RWPE1 (cell line): ENCODE measurements at regions not wholly inside any gene's neighbourhood (a gene's known extent, or its start where the extent isn't known, plus 50 kb on each side); places are given as distances from the start of the nearest gene placed in this dataset.

Source experiments
- CTCF ChIA-PET: fragments of 350-600 bp; sonication (Branson Sonifier 250); formaldehyde crosslinking; extraction: SDS; loops from one replicate; lab custom pipeline; 2021; lab: Yijun Ruan, JAX
- POLR2A ChIA-PET: fragments of 400-600 bp; formaldehyde crosslinking; extraction: SDS; loops from one replicate; lab custom pipeline; 2020; ENCODE audit warnings: antibody characterized with exemption; ENCODE audit not compliant: low non-redundant PET; lab: Yijun Ruan, JAX
- DNase-seq: peaks from one replicate; pipeline ENCODE4 v3.0.0; 2012; ENCODE audit warnings: low spot score
- H3K27ac ChIP-seq: fragments of 450-650 bp; 2 replicates; pipeline ENCODE4 v1.5.1; 2017
- TF ChIP-seq, protein P1 (sequence below): fragments of 450-650 bp; conservative IDR thresholded peaks from 2 replicates; pipeline ENCODE4 v1.5.1; 2017; ENCODE audit warnings: low read depth, mild to moderate bottlenecking

DNA sequence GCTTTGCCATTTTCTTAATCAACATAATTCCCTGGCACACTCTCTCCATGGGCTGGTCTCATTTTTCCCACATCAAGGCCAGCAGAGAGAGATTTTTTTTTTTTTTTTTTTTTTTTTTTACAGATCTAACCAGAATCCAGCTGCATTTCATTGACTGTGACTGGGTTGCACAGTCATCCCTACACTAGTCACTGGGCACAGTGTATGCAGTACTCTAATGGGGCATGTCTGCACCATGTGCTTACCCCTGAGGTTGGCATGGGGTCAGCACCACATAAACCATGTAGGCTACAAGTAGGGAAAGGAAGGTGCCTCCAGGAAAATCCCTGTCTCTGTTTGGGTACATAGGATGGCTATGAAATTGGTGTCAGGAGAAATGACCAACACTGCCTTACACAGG lies 64.1 kb upstream of the LRP8 start:
- no peak for DNase-seq
- TF ChIP-seq, protein P1, sequence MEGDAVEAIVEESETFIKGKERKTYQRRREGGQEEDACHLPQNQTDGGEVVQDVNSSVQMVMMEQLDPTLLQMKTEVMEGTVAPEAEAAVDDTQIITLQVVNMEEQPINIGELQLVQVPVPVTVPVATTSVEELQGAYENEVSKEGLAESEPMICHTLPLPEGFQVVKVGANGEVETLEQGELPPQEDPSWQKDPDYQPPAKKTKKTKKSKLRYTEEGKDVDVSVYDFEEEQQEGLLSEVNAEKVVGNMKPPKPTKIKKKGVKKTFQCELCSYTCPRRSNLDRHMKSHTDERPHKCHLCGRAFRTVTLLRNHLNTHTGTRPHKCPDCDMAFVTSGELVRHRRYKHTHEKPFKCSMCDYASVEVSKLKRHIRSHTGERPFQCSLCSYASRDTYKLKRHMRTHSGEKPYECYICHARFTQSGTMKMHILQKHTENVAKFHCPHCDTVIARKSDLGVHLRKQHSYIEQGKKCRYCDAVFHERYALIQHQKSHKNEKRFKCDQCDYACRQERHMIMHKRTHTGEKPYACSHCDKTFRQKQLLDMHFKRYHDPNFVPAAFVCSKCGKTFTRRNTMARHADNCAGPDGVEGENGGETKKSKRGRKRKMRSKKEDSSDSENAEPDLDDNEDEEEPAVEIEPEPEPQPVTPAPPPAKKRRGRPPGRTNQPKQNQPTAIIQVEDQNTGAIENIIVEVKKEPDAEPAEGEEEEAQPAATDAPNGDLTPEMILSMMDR = no peak
- ChIA-PET CTCF (interaction anchor here (2.1 to 2.8 kb wide), 2 partner anchors 113 to 126 kb away, joined by 5 to 40 read pairs; no protein-coding TSS in a partner anchor), POLR2A (no interaction called here)
- no peak overlapping the region for H3K27ac ChIP-seq

DNA sequence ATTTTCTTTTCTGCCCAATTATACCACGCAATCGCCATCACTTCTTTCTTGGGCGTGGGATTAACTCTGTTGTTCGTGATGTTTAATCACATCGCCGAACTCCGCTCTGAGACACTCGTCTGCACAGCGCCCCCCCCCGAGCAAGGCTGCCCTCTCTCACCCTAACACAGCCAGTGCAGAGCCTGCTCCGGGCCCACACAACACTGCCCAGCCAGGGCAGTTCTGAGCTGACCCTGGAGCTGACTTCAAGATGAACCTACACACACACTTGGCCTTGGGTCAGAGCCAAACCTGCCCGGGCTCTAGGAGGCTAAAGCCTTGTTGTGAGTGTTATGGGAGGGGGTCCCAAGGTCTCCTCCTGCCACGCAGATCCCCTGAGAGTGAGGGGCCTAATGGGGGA lies 64.6 kb upstream of the LRP8 start:
- no peak overlapping the region for H3K27ac ChIP-seq
- no peak for DNase-seq
- CTCF ChIA-PET = interaction anchor here (0.7 to 2.8 kb wide), 10 partner anchors 11 to 133 kb away, joined by 3 to 40 read pairs (median 6); no protein-coding TSS in a partner anchor
- TF ChIP-seq, protein P1 = no peak
- POLR2A ChIA-PET = no interaction called here

DNA sequence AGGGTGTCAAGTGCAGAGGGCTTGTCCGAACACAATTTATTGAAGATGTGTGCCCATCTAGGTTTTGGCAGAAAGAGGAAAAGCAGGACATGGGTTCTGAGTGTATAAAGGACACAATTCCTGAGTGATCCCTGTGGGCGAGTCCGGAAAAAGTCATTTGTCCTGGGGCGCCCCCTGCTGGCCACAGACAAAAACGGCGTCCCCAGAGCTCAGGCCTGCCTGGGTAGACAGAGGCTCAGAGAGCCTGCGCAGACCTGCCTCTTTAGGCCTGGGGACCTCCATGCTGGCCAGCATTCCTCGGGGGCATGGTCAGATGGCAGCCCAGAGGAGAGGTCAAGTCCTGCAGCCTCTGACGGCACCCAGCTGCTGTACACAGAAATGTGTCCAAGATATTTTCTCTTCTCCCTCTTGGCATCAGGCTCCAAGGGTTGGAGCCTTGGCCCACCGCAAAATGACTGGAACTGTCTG lies 65.5 kb upstream of the LRP8 start:
- ChIA-PET POLR2A (no interaction called here), CTCF (interaction anchor here (0.5 to 2.8 kb wide), 24 partner anchors 9 to 280 kb away, joined by 3 to 40 read pairs (median 4); no protein-coding TSS in a partner anchor)
- TF ChIP-seq, protein P1 = peak; percentile 91
- DNase-seq = peak; percentile 82
- no peak overlapping the region for H3K27ac ChIP-seq

DNA sequence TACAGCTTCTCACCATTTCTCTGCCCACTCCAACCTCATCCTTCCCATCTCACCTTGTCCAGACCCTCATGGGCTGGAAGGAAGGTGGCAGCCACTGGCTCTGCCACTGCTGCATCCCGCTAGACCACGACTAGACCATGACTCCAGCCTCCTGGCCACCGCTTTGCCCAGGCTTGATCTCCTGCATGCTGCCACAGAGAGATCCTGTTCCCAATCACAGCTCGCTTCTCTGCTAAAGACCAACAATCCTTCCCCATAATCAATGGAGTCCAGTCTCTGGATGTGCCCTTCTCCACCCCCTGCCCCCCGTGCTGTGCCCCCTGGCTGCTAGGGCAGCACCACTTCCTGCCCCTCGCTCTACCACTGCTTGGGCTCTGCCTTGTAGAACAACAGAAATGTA lies 64.9 kb upstream of the DMRTB1 start:
- H3K27ac ChIP-seq = no peak overlapping the region
- CTCF ChIA-PET = interaction anchor here (1.6 to 2.8 kb wide), 3 partner anchors 113 to 128 kb away, joined by 5 to 40 read pairs (median 25); no protein-coding TSS in a partner anchor
- POLR2A ChIA-PET = no interaction called here

DNA sequence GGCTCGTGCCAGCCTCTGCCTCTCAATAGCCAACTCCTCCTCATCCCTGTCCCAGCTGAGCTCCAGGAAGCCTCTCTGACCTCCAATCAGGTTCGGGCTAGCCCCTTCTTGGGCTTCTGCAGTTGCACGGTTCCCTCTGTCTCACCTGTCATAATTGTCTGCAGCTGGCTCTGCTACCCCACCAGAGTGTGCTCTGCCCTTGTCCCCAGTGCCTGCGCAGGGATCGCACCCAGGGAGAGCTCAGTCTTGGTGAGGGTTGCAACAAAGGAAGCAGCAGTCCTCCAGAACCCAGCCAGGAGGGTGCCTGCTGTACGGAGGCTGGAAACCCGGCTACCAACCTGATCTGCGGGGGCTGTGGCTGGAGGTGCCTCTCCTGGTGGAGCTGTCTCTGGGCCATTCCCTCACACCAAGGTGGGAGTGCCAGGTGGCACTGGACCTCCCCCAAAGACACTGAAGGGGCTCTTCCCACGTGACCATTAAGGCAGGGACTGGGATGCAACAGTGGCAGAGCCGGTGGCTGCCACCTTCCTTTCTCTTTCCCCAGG lies 63.5 kb upstream of the DMRTB1 start:
- CTCF ChIA-PET = interaction anchor here (0.9 to 2.5 kb wide), 2 partner anchors 117 to 118 kb away, joined by 3 to 10 read pairs; no protein-coding TSS in a partner anchor

More for the DNA sequence above, 64.9 kb upstream of the DMRTB1 start:
- TF ChIP-seq, protein P1 = no peak
- DNase-seq = no peak

DNA sequence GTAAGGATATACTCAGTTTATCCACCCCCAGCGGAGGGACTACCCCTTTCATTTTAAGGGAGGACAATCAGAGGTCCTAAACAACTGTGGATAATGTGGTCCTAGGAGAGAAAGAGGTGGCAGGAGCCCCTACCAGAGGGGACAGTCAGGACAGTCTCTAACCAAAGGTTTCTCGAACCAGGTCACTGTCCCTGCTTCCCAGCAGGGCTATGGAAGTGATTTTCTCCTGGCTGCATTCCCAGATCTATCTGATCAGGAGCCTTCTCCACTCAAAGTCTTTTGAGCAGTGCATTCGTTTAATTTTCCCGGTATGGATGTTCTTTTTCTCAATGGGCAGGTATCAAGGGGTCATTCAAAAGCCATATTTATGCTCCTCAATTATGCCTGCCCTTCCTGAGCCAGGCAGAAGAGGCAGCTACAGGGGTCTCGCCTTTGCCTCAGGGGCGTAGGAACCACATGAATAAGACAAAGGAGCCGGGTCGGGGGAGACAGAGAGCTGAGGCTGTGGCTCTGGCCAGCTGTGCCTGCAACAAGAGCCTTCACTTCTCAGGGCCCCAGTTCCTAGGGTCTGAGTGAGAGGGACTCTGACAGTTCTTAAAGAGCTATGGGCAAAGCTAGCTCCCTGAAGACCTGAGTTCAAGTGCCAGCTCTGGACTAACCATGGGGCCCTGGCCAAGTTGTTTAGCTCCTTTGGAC lies 62.5 kb upstream of the DMRTB1 start:
- ChIA-PET CTCF (interaction anchor here (0.6 to 2.5 kb wide), 2 partner anchors 8 to 118 kb away, joined by 3 to 10 read pairs; no protein-coding TSS in a partner anchor), POLR2A (no interaction called here)
- DNase-seq = no peak
- TF ChIP-seq, protein P1 = no peak
- H3K27ac ChIP-seq = no peak overlapping the region

More for the DNA sequence above, 63.5 kb upstream of the DMRTB1 start:
- DNase-seq = no peak
- TF ChIP-seq, protein P1 = no peak
- POLR2A ChIA-PET = no interaction called here
- H3K27ac ChIP-seq = no peak overlapping the region
